HG03571 (cell line): ENCODE measurements at regions not wholly inside any gene's neighbourhood (a gene's known extent, or its start where the extent isn't known, plus 50 kb on each side); places are given as distances from the start of the nearest gene placed in this dataset.
"Not testable (repeated sequence)": the region's sequence is repeated elsewhere in the genome, so short reads cannot be mapped to it uniquely, and the experiment has no call there.

ENCODE experiments used
- ATAC-seq: cut with Tn5 transposase; IDR thresholded peaks from one replicate; pipeline ENCODE4 v1.9.1; 2021; ENCODE audit not compliant: unreplicated experiment

GRCh38 chr17:77628035-77628434 is 330.5 kb upstream of the TNRC6C start:
- ATAC-seq: no peak

GRCh38 chr17:77629284-77629683 is 329.2 kb upstream of the TNRC6C start:
- ATAC-seq: not testable (repeated sequence)

- ATAC-seq: no peak
Observed at GRCh38 chr17:77631307-77631706, 327.2 kb upstream of the TNRC6C start.

- ATAC-seq: no peak
Observed at GRCh38 chr17:77632619-77633018, 325.9 kb upstream of the TNRC6C start.

GRCh38 chr17:77634710-77635109 is 323.8 kb upstream of the TNRC6C start:
- no peak for ATAC-seq

GRCh38 chr17:77635176-77635575 is 323.3 kb upstream of the TNRC6C start:
- no peak for ATAC-seq

GRCh38 chr17:77635785-77636184 is 322.7 kb upstream of the TNRC6C start:
- ATAC-seq: not testable (repeated sequence)

- no peak for ATAC-seq
Observed at GRCh38 chr17:77636835-77637817, 321.4 kb upstream of the TNRC6C start.

GRCh38 chr17:77637818-77638575 is 320.5 kb upstream of the TNRC6C start:
- ATAC-seq: no peak

- ATAC-seq: no peak
Observed at GRCh38 chr17:77640252-77640651, 318.3 kb upstream of the TNRC6C start.

GRCh38 chr17:77640916-77641605 is 317.4 kb upstream of the TNRC6C start:
- ATAC-seq: no peak

GRCh38 chr17:77641718-77642117 is 316.8 kb upstream of the TNRC6C start:
- no peak for ATAC-seq

- no peak for ATAC-seq
Observed at GRCh38 chr17:77644181-77645071, 314.1 kb upstream of the TNRC6C start.

GRCh38 chr17:77645072-77646045 is 313.1 kb upstream of the TNRC6C start:
- no peak for ATAC-seq

- no peak for ATAC-seq
Observed at GRCh38 chr17:77646046-77646430, 312.5 kb upstream of the TNRC6C start.

GRCh38 chr17:77647531-77647930 is 311.0 kb upstream of the TNRC6C start:
- no peak for ATAC-seq

GRCh38 chr17:77649717-77650211 is 308.7 kb upstream of the TNRC6C start:
- no peak for ATAC-seq

- ATAC-seq: no peak
Observed at GRCh38 chr17:77651988-77652387, 306.5 kb upstream of the TNRC6C start.

- ATAC-seq: no peak
Observed at GRCh38 chr17:77654296-77654695, 304.2 kb upstream of the TNRC6C start.
